HT1080 (cell line): ENCODE measurements at regions not wholly inside any gene's neighbourhood (a gene's known extent, or its start where the extent isn't known, plus 50 kb on each side); places are given as distances from the start of the nearest gene placed in this dataset.

ENCODE experiments used
- DNase-seq: peaks from one replicate; pipeline ENCODE4 v3.0.0-alpha.2; 2015; ENCODE audit warnings: low read depth

GRCh38 chr6:22926790-22927354, 357.5 kb downstream of the HDGFL1 start:
- DNase-seq = no peak

GRCh38 chr6:22928775-22929174, 359.4 kb downstream of the HDGFL1 start:
- DNase-seq = no peak

- peak; percentile 5 for DNase-seq
Measured at GRCh38 chr6:22929311-22929985, 360.1 kb downstream of the HDGFL1 start.

GRCh38 chr6:22940581-22941290, 371.4 kb downstream of the HDGFL1 start:
- no peak for DNase-seq

- DNase-seq = no peak
Measured at GRCh38 chr6:22942403-22942802, 373.0 kb downstream of the HDGFL1 start.

- no peak for DNase-seq
Measured at GRCh38 chr6:22943327-22943726, 374.0 kb downstream of the HDGFL1 start.

- no peak for DNase-seq
Measured at GRCh38 chr6:22949967-22950366, 380.6 kb downstream of the HDGFL1 start.

- no peak for DNase-seq
Measured at GRCh38 chr6:22952097-22952496, 382.7 kb downstream of the HDGFL1 start.

- DNase-seq = peak; percentile 4
Measured at GRCh38 chr6:22954749-22955385, 385.5 kb downstream of the HDGFL1 start.

GRCh38 chr6:22956029-22956681, 386.8 kb downstream of the HDGFL1 start:
- DNase-seq = no peak

GRCh38 chr6:22958677-22959076, 389.3 kb downstream of the HDGFL1 start:
- no peak for DNase-seq

GRCh38 chr6:22959571-22959970, 390.2 kb downstream of the HDGFL1 start:
- no peak for DNase-seq

GRCh38 chr6:22964334-22964733, 395.0 kb downstream of the HDGFL1 start:
- DNase-seq = no peak

GRCh38 chr6:22965889-22966288, 396.5 kb downstream of the HDGFL1 start:
- no peak for DNase-seq

- DNase-seq = no peak
Measured at GRCh38 chr6:22966691-22967422, 397.5 kb downstream of the HDGFL1 start.

- DNase-seq = no peak
Measured at GRCh38 chr6:22970004-22970403, 400.6 kb downstream of the HDGFL1 start.

GRCh38 chr6:22972771-22973170, 403.4 kb downstream of the HDGFL1 start:
- DNase-seq = no peak

GRCh38 chr6:22975079-22975478, 405.7 kb downstream of the HDGFL1 start:
- no peak for DNase-seq

- peak; percentile 64 for DNase-seq
Measured at GRCh38 chr6:22980446-22980845, 411.1 kb downstream of the HDGFL1 start.

- DNase-seq = no peak
Measured at GRCh38 chr6:23002044-23002619, 432.8 kb downstream of the HDGFL1 start.
